Cardiac muscle cell (in vitro differentiated cells and primary cell): ENCODE measurements at regions not wholly inside any gene's neighbourhood (a gene's known extent, or its start where the extent isn't known, plus 50 kb on each side); places are given as distances from the start of the nearest gene placed in this dataset.

Experiments
- DNase-seq, 2 donors: peaks; one replicate each; pipeline versions ENCODE4 v3.0.0 to v3.0.0-alpha.2; 2010 to 2017; ENCODE audit warnings: low read depth in 1 of 2, low spot score in 1 of 2
- H3K27ac ChIP-seq: fragments of 200-600 bp; sonication (generic); 2 replicates; pipeline ENCODE4 v1.5.1; 2016
- H3K27me3 ChIP-seq: fragments of 200-600 bp; sonication (generic); 2 replicates; pipeline ENCODE4 v1.6.0; 2016; ENCODE audit warnings: control low read depth
- H3K36me3 ChIP-seq: fragments of 200-600 bp; sonication (generic); 2 replicates; pipeline ENCODE4 v1.5.1; 2016; ENCODE audit warnings: control low read depth
- H3K4me1 ChIP-seq: fragments of 200-600 bp; sonication (generic); 2 replicates; pipeline ENCODE4 v1.8.1; 2017; ENCODE audit warnings: low read depth, mild to moderate bottlenecking, mixed run types
- H3K4me3 ChIP-seq: fragments of 200-600 bp; sonication (generic); 2 replicates; pipeline ENCODE4 v1.5.1; 2016; ENCODE audit warnings: mild to moderate bottlenecking
- H3K9me3 ChIP-seq: fragments of 200-600 bp; sonication (generic); 2 replicates; pipeline ENCODE4 v1.5.1; 2017; ENCODE audit warnings: low read depth, mild to moderate bottlenecking, control low read depth
- TF ChIP-seq, protein P1 (sequence below): IDR thresholded peaks from 2 replicates; pipeline ENCODE4 v1.5.1; 2012; ENCODE audit warnings: low read depth, mild to moderate bottlenecking, low read length

DNA sequence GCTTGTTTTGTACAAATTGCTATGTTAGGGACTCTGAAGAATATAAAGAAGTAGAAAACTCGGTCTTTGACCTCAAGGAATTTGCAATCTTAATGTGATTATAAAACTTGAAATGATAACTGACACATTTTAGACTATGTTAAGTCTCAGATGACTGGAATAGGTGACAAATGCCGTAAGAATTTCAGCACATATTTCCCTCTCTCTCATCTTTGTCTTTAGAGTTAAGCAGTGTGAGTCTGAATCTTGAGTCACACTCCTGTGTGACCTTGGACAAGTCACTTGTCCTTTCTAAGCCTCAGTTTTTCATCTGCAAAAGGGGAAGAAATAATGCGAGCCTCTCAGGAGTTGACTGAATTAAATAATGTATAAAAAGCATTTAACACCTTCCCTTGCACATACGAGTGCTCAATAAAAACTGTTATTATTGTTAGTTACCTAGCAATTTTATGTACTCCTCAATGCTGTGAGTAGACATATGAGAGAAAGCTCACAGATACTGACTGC, 103.7 kb downstream of the DYRK2 start:
- Histone ChIP-seq H3K4me1 (peaks cover 6% of the 10 kb centered on the region), H3K9me3 (no peaks in the 10 kb centered on the region), H3K4me3 (no peak overlapping the region), H3K36me3 (no peaks in the 10 kb centered on the region), H3K27ac (no peak overlapping the region), H3K27me3 (no peaks in the 10 kb centered on the region)
- no peak for DNase-seq
- TF ChIP-seq, protein P1, sequence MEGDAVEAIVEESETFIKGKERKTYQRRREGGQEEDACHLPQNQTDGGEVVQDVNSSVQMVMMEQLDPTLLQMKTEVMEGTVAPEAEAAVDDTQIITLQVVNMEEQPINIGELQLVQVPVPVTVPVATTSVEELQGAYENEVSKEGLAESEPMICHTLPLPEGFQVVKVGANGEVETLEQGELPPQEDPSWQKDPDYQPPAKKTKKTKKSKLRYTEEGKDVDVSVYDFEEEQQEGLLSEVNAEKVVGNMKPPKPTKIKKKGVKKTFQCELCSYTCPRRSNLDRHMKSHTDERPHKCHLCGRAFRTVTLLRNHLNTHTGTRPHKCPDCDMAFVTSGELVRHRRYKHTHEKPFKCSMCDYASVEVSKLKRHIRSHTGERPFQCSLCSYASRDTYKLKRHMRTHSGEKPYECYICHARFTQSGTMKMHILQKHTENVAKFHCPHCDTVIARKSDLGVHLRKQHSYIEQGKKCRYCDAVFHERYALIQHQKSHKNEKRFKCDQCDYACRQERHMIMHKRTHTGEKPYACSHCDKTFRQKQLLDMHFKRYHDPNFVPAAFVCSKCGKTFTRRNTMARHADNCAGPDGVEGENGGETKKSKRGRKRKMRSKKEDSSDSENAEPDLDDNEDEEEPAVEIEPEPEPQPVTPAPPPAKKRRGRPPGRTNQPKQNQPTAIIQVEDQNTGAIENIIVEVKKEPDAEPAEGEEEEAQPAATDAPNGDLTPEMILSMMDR, result no peak

DNA sequence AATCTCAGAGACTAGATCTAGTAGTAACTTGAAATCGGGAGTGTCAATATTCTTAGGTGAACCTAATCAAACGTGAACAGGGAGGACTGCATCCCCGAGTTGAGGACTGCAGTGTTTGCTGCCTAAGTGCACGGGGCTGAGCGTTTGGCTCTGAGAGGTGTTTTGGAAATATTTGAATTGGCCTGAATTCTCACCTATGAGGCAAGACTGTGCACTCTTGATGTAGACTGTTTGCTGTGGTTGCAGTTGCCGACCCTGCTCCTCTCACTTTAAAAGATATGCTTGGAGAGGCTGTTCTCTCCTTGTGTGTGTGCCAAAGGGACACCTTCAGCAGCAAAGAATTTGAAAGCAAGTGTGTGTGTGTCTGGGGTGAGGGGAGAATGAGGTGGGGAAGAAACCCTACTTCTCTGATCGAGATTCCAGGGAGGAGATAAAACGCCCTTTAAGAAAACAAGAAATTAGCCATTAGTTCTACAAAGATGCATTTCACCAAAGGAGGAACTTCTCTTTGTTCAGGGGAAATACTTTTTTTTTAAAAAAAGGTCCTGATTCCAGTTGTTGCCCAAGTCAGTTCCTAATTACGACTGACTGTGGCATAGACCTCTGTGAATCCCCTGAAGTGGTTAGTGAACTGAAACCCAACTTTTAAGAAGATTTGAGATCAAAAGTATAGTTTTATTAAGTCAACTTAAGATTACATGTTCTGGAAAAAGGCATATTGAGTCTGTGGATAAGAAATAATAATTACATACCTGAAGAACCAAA, 106.6 kb downstream of the DYRK2 start:
- H3K27me3 ChIP-seq, result no peaks in the 10 kb centered on the region
- no peaks in the 10 kb centered on the region for H3K9me3 ChIP-seq
- DNase-seq, result no peak
- peaks cover 12% of the 10 kb centered on the region for H3K4me1 ChIP-seq
- H3K4me3 ChIP-seq, result no peak overlapping the region
- TF ChIP-seq, protein P1, result no peak
- H3K27ac ChIP-seq, result no peak overlapping the region
- no peaks in the 10 kb centered on the region for H3K36me3 ChIP-seq

DNA sequence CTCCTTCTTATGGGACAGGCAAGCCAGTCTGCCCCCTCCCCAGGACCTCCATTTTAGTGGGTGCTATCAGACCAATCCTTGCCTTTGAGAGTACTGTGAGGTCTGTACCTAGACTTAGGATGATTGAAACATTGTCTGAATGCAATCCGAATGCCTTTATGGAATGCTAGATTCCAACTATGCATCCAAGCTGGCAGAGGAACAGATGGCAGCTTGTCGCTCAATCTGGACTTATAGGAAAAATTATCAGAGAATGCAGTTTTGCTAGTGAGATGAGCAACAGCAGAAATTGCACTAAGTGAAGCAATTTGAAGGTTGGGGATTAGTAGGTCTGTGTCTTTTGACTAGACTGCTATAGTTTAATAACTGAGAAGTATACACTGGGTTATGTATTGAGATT, 109.1 kb downstream of the DYRK2 start:
- TF ChIP-seq, protein P1, result no peak
- no peaks in the 10 kb centered on the region for H3K9me3 ChIP-seq
- DNase-seq, result no peak
- no peaks in the 10 kb centered on the region for H3K36me3 ChIP-seq
- no peaks in the 10 kb centered on the region for H3K27me3 ChIP-seq
- no peak overlapping the region for H3K4me3 ChIP-seq
- no peak overlapping the region for H3K27ac ChIP-seq
- peaks cover 9% of the 10 kb centered on the region for H3K4me1 ChIP-seq

DNA sequence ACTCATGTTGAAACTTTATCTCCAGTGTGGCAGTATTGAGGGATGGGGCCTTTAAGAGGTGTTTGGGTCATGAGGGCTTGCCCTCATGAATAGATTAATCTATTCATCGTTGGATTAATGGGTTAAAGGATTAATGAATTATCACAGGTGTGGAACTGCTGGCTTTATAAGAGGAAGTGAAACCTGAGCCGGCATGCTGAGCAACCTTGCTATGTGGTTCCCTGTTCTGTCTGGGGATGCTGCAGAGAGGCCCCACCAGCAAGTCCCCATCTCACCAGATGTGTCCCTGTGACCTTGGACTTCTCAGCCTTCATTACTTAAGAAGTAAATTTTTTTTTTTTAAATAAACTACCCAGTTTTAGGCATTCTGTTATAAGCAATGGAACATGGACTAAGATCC, 109.6 kb downstream of the DYRK2 start:
- Histone ChIP-seq H3K9me3 (no peaks in the 10 kb centered on the region), H3K27ac (no peak overlapping the region), H3K27me3 (no peaks in the 10 kb centered on the region), H3K4me1 (peaks cover 9% of the 10 kb centered on the region), H3K36me3 (no peaks in the 10 kb centered on the region), H3K4me3 (no peak overlapping the region)
- DNase-seq, result no peak
- TF ChIP-seq, protein P1, result no peak

DNA sequence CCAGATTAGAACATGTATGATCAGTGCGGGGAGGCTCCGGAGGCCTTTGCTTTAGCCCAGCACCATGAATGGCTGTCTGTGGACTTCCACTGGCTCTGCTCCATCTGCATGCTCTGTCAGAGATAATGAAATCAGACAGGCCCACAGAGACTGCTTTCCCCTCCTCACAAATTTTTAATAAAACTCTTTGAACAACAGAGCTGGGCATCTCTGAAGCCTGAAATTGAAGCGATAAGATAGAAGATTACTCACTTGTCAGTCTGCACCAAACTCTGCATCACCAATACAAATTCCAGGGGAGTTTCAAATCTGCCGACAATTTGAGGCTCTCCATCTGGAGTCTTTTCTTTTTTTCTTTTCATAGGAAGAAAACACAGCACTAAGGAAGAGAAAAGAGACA, 110.0 kb downstream of the DYRK2 start:
- H3K36me3 ChIP-seq, result no peaks in the 10 kb centered on the region
- H3K27me3 ChIP-seq, result no peaks in the 10 kb centered on the region
- H3K4me3 ChIP-seq, result no peak overlapping the region
- no peaks in the 10 kb centered on the region for H3K9me3 ChIP-seq
- H3K4me1 ChIP-seq, result peaks cover 9% of the 10 kb centered on the region
- peak in 1 of 2 donors; percentile 27 for DNase-seq
- TF ChIP-seq, protein P1, result no peak
- no peak overlapping the region for H3K27ac ChIP-seq
